ENCODE measurements at regions not wholly inside any gene's neighbourhood (a gene's known extent, or its start where the extent isn't known, plus 50 kb on each side); places are given as distances from the start of the nearest gene placed in this dataset.

DNA sequence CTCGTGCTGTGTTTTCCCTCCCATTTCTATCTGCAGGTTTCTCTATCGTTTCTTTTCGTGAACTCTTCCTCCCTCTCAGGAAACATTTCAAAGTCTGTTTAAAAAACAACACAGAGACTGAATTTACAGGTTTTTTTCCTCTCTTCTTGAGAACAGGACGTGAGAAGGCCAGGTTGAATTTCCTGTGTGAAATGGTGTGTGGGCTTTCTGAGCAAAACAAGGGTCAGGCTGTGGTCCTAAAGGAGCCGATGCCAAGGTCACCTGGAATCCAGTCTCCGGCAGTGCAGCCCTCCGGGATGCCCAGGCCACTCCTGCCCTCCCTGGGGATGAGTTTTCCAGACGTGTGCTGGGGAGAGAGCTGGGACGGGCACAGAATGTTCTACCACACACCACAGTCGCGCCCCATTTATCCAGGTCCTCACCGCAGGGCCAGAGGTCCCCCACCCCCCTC lies 62.7 kb upstream of the RUNX3 start:
- DNase-seq (ENCODE audit: low spot score) (no peak), ATAC-seq (no peak)

DNA sequence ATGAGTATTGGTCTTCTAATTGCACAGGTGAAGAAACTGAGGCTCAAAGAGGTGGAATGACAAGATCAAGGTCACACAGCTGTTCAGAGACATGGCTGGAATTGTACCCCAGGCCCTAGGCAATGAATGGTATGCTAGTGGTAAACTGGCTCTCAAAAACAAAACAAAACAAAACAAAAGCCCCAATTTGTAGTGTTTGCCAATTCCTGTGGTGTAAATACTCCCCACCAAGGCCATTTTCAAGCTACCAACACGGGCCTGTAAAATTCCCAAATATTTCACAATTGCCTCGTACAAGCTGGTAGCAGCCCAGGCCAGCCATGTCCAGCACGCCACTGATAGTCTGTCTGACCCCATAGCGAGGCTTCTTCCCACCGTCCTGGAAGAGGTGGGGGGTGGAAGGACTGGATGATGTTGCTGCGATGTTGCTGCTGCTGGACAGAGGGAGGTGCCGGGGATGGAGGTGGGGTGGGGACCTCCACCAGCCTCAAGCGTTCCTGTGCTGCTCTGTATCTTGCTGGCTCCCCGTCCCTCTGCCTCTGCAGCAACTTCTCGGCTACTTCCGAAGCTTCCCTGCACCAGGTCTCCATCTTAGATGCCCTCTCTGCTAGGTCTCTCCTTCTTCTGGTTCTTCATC lies 62.2 kb upstream of the RUNX3 start:
- DNase-seq (ENCODE audit: low spot score): no peak
- no peak for ATAC-seq

DNA sequence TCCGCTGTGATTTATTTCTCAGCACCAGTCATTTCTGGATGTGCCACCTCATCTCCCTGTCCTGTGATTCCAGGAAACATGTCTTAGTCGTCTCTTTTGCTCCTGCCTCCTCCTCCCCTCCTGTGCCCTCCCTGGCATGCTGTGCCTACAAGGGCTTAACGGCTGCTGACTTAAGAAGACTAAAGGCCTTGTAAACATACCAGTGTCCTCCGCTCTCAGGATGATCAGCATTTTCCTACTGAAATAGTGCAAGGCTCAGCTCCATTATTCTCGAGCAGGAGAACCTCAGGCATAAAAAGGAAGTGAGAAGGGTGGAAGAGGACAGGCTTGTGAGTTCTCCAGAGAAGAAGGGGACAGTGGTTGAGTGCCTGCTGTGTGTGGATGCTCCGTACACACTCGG lies 61.6 kb upstream of the RUNX3 start:
- ATAC-seq: peak; percentile 15
- DNase-seq (ENCODE audit: low spot score): no peak

DNA sequence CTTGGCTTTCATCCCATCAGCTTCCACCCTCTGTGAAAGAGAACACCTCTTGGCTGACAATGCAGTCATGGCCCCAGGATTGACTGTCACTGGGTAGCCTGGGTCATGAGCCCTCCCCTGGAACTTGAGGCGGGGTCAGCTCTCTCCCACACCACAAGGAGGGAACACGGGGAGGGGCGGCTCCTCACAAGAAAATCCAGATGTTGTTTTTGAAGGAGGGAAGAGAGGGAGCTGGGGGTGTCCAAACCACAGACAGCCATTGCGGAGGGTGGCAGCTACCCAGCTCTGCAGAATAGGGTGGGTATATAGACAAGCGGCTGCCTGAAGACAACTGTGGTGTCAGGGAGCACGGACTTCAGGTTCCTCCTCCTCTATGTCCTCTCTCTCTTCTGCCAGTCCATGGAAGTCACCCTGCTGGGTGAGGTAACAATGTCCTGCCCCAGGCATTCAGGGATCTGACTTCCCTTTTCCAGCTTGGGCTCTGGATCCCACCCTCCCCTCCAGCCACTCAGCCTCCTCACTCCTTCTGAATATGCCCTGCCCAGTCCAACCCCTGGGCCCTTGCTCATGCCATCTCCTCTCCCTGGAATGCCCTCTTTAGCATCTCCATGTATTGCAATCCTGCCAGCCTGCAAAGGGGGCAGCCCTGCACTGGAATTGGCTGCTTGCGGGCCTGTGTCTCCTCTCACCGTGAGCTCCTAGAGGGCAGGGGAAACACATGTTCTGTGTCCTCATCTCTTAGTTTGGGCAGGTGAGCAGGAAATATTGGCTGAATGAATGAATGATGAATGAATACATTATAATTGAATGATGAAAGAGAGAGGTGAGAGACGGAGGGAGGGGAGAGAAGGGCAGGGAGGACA lies 60.9 kb upstream of the RUNX3 start:
- no peak for ATAC-seq
- DNase-seq (ENCODE audit: low spot score): no peak

DNA sequence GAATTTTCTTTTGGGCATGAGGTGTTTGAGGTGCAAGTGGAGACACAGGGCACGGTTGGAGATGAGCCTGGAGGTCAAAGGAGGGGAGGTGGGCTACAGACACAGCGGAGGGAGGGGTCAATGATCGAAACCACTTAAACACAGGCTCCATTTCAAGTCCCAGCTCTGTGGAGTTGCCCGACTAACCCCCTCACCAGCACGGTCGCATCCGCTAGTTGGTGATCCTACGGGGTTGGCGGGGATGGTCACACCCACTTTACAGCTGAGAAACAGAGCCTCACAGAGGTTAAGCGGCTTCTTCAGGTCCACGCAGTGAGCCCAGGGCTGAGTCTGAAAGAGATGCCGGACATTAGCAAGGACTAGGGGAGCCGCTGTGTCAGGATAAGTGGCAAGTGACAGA lies 60.1 kb upstream of the RUNX3 start:
- DNase-seq (ENCODE audit: low spot score) (no peak), ATAC-seq (no peak)

DNA sequence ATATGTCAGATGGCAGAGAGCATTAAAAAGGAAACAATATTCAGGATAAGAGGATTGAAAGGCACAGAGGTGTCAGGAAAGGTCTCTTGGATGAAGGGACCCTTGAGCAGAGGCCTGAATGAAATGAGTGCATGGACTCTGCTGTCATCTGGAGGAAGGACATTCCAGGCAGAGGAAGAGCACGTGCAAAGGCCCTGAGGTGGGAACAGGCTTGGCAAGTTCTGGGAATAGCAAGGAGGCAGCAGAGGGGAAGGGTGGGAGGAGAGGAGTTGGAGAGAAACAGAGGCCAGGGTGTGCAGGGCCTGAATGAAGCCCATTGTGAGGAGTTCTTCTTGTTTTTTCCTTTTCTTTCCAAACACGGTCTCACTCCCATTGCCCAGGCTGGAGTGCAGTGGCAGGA lies 59.0 kb upstream of the RUNX3 start:
- DNase-seq (ENCODE audit: low spot score): no peak
- ATAC-seq: no peak

DNA sequence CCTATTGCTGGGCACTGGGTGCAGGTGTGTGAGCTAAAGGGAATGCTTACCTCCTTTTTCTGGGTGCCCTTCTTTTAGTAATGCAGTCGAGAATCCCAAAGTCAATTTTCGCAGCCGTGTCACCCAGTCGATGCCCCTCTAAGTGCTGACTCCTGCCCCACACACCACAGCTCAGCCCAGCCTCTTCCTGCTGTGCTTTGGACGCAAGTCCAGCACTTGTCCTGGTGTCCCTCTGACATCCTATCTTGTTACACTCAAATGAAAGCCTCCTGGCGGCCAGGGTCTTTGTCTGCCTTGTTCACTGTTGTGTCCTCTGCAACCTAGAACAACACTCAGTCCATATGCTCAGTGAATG lies 58.5 kb upstream of the RUNX3 start:
- no peak for DNase-seq (ENCODE audit: low spot score)
- no peak for ATAC-seq

DNA sequence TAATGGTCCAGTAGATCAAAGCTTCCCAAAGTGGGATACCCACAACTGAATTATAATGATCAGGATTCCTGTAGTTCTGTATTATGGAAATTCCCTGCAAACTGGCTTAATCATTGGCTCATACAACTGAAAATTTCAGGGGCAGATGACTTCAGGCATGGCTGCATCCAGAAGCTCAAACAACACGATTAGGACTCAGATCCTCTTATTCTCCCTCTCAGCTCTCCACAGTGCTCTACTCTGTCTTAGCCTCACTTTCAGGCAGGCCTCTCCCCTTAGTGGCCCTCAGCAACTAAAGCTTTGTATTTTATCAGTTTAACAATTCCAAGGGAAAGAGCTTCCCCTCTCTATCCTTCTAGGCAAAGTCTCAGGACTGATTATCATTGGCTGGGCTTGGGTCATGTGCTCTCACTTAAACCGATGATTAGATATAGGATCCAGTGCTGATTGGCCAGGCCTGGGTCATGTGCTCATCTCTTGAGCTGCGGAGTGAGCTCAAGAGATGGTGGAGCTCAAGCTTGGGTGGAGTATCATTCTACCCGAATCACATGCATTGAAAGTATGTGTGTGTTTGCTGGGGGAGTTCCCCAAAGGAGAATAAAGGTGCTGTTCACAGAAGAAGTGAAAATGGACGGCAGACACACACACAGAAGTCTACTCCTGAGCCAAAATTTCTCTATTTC lies 57.9 kb upstream of the RUNX3 start:
- DNase-seq (ENCODE audit: low spot score) (no peak), ATAC-seq (no peak)

DNA sequence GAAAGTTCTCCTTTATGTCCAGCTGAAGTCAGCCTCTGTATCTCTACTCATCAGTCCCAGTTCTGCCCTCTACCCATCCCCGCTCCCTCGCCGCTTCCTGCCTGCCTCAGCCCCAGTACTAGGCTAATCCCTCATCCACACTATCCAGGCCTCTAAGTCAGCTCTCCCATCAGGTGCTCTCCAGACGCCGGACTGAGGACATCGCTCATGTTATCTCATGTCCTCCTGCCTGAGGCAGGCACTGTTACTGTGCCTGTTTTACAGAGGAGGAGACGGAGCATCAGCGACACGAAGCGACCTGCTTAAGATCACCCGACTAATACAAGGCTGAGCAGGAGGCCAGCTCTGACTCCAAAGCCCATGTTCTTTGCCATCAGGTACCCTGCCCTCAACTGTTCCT lies 57.3 kb upstream of the RUNX3 start:
- ATAC-seq: no peak
- no peak for DNase-seq (ENCODE audit: low spot score)

DNA sequence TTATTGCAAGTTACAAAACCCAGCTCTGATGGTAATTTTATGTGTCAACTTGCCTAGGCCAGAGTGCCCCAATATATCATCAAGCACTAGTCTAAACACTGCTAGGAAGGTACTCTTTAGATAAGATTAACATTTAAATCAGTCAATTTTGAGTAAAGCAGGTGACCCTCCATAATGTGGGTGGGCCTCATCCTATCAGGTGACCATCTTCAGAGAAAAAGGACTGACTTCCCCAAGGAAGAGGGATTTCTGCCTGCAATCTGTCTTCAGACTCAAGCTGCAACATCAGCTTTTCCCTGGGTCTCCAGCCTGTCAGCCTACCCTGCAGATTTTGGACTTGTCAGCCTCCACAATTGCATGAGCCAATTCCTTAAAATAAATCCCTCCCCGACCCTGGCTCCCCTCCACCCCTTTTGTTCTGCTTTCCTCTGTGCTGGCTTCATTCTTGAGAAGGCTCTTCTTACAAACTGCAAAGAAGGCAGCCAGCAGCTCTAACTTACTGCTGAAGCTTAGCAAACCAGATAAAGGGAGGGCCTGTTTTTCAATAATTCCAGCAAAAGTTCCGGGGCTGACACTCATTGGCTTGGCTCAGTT lies 56.4 kb upstream of the RUNX3 start:
- ATAC-seq: no peak

DNA sequence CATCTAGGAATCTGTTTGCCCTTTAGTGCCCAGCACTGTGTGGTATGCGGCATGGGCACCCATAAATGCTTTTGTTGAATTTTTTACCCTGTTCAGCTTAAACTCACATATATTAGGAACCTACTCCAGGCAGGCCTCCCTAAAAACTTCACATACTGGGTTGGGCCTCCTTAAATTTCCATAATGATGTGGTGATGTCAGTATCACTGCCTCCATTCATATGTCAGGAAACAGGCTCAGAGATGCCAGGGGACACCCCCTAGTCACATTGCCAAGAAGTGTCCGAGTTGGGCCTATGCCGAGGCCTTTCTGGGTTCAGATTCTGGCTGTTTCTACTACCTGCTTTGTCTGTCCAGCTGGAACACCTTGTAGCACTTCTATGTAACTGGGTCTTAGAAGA lies 55.7 kb upstream of the RUNX3 start:
- DNase-seq (ENCODE audit: low spot score): no peak
- ATAC-seq: no peak

More for the DNA sequence above, 56.4 kb upstream of the RUNX3 start:
- DNase-seq (ENCODE audit: low spot score): no peak

DNA sequence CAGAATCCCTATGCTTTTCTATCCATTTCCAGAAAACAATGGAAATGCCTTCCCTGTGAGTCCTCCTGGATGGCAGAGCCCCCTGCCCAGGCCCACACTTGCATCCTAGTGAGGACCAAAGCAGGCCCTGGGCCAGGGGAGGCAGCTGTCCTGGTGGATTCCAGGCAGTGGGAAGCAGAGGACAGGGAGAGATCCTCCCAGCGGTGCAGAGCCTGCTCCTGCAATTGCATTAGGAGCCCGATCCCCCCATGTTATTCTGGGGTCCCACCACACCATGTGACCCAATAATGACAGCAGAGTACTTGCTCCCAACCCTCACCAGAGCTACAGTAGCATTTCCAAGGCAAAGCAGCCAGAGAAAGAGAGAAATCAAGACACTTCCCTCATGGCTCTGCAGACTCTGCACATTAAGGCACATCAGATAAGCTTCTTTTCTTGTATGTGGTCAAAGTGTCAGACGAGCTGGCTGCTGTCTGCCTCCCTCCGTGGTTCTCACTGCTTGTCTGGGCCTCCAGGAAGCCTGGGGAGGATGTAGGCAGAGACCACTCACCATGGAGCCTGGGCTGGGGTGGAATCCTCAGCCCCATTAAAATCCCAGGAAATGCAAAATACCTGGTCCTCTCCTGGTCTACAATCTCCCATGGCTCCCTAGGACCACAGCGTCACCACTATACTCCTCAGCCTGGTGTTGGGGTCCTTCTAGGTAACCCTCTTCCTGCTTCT lies 54.9 kb upstream of the RUNX3 start:
- ATAC-seq: no peak
- no peak for DNase-seq (ENCODE audit: low spot score)

DNA sequence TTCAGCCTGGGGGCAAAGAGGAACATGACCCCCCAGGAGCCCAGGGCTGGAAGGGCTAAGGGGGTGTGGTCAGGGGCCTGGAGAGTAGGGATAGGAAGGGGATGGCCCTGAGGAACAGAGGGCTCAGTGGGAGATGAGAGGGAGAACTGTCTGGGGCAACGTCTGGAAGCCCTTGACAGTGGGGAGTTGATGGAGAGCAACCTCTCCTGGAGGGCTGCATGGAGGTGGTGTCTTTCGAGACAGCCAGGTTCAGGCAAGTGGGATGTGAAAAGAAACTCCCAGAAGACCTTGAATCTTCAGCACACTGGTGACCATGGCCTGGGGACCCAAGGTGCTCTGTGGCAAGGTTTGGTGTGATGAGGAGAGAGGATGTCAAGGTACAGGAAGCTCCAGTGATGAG lies 54.2 kb upstream of the RUNX3 start:
- ATAC-seq: no peak
- DNase-seq (ENCODE audit: low spot score): no peak

DNA sequence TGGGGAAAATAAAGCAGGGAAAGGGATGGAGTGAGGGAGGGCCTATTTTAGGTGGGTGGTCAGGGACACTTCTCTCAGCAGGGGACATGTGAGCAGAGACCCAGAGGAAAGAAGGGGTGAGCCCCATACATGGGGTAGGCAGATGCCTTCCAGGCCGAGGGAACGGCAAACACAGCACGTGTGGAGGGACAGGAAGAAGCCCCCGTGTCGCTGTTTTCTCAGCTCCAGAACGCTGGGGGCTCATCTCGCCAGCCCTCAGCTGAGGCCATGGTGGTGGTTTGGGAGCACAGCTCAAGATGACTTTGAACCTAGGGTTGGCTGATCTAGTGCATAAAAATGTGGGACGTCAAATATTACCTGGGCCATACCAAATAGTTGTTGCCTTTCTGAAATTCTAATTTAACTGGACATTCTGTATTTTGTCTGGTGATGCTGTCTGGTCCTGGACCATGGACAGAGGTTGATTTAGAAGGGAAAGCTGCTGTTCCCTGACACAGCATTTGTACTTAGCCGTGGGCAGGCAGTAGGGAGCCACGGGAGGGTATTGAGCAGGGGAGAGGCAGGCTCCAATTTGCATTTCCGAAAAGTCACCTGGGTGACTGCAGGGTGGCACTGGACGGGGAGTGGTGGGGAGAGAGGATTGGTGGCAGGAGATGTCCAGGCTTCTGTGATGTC lies 53.1 kb upstream of the RUNX3 start:
- ATAC-seq (no peak), DNase-seq (ENCODE audit: low spot score) (no peak)

DNA sequence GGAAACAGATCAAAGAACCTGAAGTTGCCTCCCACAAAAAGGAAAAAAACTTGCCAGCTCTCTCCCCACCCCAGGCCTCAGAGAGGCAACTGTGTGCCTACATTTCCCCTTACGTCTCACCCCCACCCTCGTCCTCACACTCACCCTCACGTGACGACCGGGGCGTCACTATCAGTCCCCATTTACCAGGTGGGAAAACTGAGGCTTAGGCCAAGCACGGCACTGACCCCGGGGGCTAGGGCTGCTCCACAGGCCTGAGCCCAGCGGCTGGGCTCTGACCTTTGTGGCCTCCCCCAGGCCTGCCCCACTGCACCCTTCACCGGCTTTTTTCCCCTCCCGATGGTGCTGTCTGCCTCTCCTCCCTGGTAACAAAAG lies 51.5 kb upstream of the RUNX3 start:
- DNase-seq (ENCODE audit: low spot score): no peak

DNA sequence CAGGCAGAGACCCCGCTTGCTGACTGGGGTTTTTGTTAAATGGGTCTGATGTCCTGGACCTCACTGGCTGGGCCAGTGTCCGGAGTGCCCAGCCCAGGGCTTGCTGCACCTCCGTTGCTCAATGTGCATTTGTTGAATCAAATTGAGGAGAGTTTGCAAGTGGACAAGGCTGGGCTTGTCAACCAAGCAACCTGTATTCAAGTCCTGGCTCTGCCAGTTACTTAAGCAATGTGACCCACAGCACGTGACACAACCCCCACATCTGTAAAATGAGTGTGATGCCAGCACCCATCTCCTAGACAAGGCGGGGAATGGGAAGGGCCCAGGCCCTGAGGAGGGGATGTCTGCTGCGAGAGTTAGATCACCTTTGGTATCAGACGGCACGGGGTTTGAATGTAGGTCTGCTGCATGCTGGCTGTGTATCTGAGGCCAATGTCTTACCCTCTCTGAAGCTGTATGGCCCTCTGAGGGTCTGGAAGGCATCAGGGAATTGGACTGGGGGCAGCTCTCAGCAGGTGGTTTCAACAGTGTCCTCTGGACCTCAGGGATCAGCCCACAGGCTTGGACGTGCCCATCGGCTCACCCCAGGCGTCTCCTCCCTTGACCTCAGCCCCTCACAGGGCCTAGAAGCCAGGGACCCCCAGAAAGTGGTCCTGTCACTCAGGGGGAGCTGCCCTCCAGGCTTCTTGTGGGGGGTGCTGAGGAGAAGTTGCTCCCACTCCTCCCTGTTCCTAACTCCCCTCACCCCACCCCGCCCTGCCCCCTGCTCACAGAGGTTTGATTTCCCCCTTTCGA lies 51.0 kb upstream of the RUNX3 start:
- DNase-seq (ENCODE audit: low spot score) (no peak), ATAC-seq (no peak)

More for the DNA sequence above, 51.5 kb upstream of the RUNX3 start:
- ATAC-seq: no peak

Data from left lobe of liver (tissue), 2 donors.